NCI-H526 (cell line): ENCODE measurements at regions not wholly inside any gene's neighbourhood (a gene's known extent, or its start where the extent isn't known, plus 50 kb on each side); places are given as distances from the start of the nearest gene placed in this dataset.
"Not testable (repeated sequence)": the region's sequence is repeated elsewhere in the genome, so short reads cannot be mapped to it uniquely, and the experiment has no call there.

Source experiments
- DNase-seq, 2 experiments: peaks; one replicate each; lab custom pipeline; 2025; lab: John Stamatoyannopoulos, UW

- DNase-seq, result no peak
Observed at GRCh38 chr10:21135023-21135931, 238.2 kb upstream of the NEBL start.

- no peak for DNase-seq
Observed at GRCh38 chr10:21134645-21135022, 237.5 kb upstream of the NEBL start.

GRCh38 chr10:21130683-21131442, 233.8 kb upstream of the NEBL start:
- no peak for DNase-seq

- no peak for DNase-seq
Observed at GRCh38 chr10:21130108-21130507, 233.0 kb upstream of the NEBL start.

GRCh38 chr10:21125471-21126228, 228.5 kb upstream of the NEBL start:
- no peak for DNase-seq

GRCh38 chr10:21122907-21123306, 225.8 kb upstream of the NEBL start:
- no peak for DNase-seq

GRCh38 chr10:21121822-21122221, 224.7 kb upstream of the NEBL start:
- not testable (repeated sequence) for DNase-seq

GRCh38 chr10:21114683-21115082, 217.6 kb upstream of the NEBL start:
- DNase-seq, result no peak

GRCh38 chr10:21110358-21110757, 213.2 kb upstream of the NEBL start:
- no peak for DNase-seq

- DNase-seq, result not testable (repeated sequence)
Observed at GRCh38 chr10:21106931-21107330, 209.8 kb upstream of the NEBL start.

- not testable (repeated sequence) for DNase-seq
Observed at GRCh38 chr10:21105331-21105730, 208.2 kb upstream of the NEBL start.

GRCh38 chr10:21100871-21101514, 203.9 kb upstream of the NEBL start:
- DNase-seq, result no peak

GRCh38 chr10:21100190-21100589, 203.1 kb upstream of the NEBL start:
- no peak for DNase-seq

GRCh38 chr10:21099291-21100062, 202.4 kb upstream of the NEBL start:
- DNase-seq, result no peak

GRCh38 chr10:21097926-21098355, 200.8 kb upstream of the NEBL start:
- no peak for DNase-seq

GRCh38 chr10:21095494-21096055, 198.5 kb upstream of the NEBL start:
- no peak for DNase-seq

GRCh38 chr10:21095073-21095472, 198.0 kb upstream of the NEBL start:
- no peak for DNase-seq

GRCh38 chr10:21092683-21093524, 195.8 kb upstream of the NEBL start:
- DNase-seq, result no peak

GRCh38 chr10:21090609-21091082, 193.5 kb upstream of the NEBL start:
- no peak for DNase-seq

GRCh38 chr10:21087476-21087875, 190.4 kb upstream of the NEBL start:
- DNase-seq, result no peak
